HG02610 (cell line): ENCODE measurements at regions not wholly inside any gene's neighbourhood (a gene's known extent, or its start where the extent isn't known, plus 50 kb on each side); places are given as distances from the start of the nearest gene placed in this dataset.

Source experiments
- ATAC-seq: cut with Tn5 transposase; IDR thresholded peaks from one replicate; pipeline ENCODE4 v1.9.1; 2021; ENCODE audit warnings: mild to moderate bottlenecking, moderate library complexity; ENCODE audit not compliant: unreplicated experiment

GRCh38 chr18:47550611-47551010 lies 299.2 kb upstream of the SKOR2 start:
- no peak for ATAC-seq

GRCh38 chr18:47549021-47549540 lies 297.6 kb upstream of the SKOR2 start:
- no peak for ATAC-seq

- no peak for ATAC-seq
Measured at GRCh38 chr18:47547539-47548202, 296.2 kb upstream of the SKOR2 start.

- ATAC-seq = no peak
Measured at GRCh38 chr18:47545613-47546012, 294.2 kb upstream of the SKOR2 start.

- ATAC-seq = no peak
Measured at GRCh38 chr18:47543080-47543479, 291.6 kb upstream of the SKOR2 start.

- no peak for ATAC-seq
Measured at GRCh38 chr18:47542551-47542950, 291.1 kb upstream of the SKOR2 start.

GRCh38 chr18:47531717-47532116 lies 280.3 kb upstream of the SKOR2 start:
- ATAC-seq = no peak

GRCh38 chr18:47530695-47531094 lies 279.2 kb upstream of the SKOR2 start:
- no peak for ATAC-seq

GRCh38 chr18:47528343-47528742 lies 276.9 kb upstream of the SKOR2 start:
- no peak for ATAC-seq

- ATAC-seq = no peak
Measured at GRCh38 chr18:47526147-47526546, 274.7 kb upstream of the SKOR2 start.

GRCh38 chr18:47522359-47522758 lies 270.9 kb upstream of the SKOR2 start:
- no peak for ATAC-seq

GRCh38 chr18:47520263-47520662 lies 268.8 kb upstream of the SKOR2 start:
- ATAC-seq = no peak

- ATAC-seq = no peak
Measured at GRCh38 chr18:47519706-47520105, 268.2 kb upstream of the SKOR2 start.

GRCh38 chr18:47519277-47519676 lies 267.8 kb upstream of the SKOR2 start:
- no peak for ATAC-seq

- no peak for ATAC-seq
Measured at GRCh38 chr18:47513614-47514013, 262.2 kb upstream of the SKOR2 start.

GRCh38 chr18:47512726-47513435 lies 261.4 kb upstream of the SKOR2 start:
- no peak for ATAC-seq

GRCh38 chr18:47512056-47512455 lies 260.6 kb upstream of the SKOR2 start:
- no peak for ATAC-seq

- no peak for ATAC-seq
Measured at GRCh38 chr18:47510831-47511230, 259.4 kb upstream of the SKOR2 start.

- ATAC-seq = no peak
Measured at GRCh38 chr18:47507651-47508050, 256.2 kb upstream of the SKOR2 start.

- no peak for ATAC-seq
Measured at GRCh38 chr18:47506897-47507296, 255.4 kb upstream of the SKOR2 start.

- no peak for ATAC-seq
Measured at GRCh38 chr18:47501946-47502345, 250.5 kb upstream of the SKOR2 start.

- ATAC-seq = no peak
Measured at GRCh38 chr18:47500930-47501329, 249.5 kb upstream of the SKOR2 start.
